ENCODE measurements at regions not wholly inside any gene's neighbourhood (a gene's known extent, or its start where the extent isn't known, plus 50 kb on each side); places are given as distances from the start of the nearest gene placed in this dataset.

GRCh38 chr3:4908433-4909156, 70.6 kb upstream of the BHLHE40 start (continued):
- TF ChIP-seq THAP7 (CRISPR knock-in tag; IDR thresholded peaks at IDR 0.05) = no peak
- no peak for TF ChIP-seq PHF21A (IDR thresholded peaks at IDR 0.05; ENCODE audit: borderline replicate concordance, low read depth)
- TF ChIP-seq FOSL1 (tag; conservative IDR thresholded peaks at IDR 0.05) = peak; percentile 52
- TF ChIP-seq FOXA3 (CRISPR knock-in tag; conservative IDR thresholded peaks at IDR 0.05 in 1 of 2, IDR thresholded peaks at IDR 0.05 in 1 of 2) = peak in 1 of 2 experiments; percentile 30; a peak in 1 of 4 replicates
- no peak for TF ChIP-seq SOX6 (IDR thresholded peaks at IDR 0.05)
- peak; percentile 50; the same call in 1 of the 2 replicates for TF ChIP-seq ADNP (tag; IDR thresholded peaks at IDR 0.05)
- peak; percentile 72; the same call in 1 of the 2 replicates for TF ChIP-seq BCOR (IDR thresholded peaks at IDR 0.05)
- no peak for TF ChIP-seq TCFL5 (CRISPR knock-in tag; conservative IDR thresholded peaks at IDR 0.05)
- TF ChIP-seq MLX (CRISPR knock-in tag; conservative IDR thresholded peaks at IDR 0.05) = no peak
- no peak for TF ChIP-seq NR2F6 (CRISPR knock-in tag; IDR thresholded peaks at IDR 0.05)
- TF ChIP-seq HCFC1 (IDR thresholded peaks at IDR 0.05; ENCODE audit: low read depth, low read length) = no peak
